H1 (cell line): ENCODE measurements at regions not wholly inside any gene's neighbourhood (a gene's known extent, or its start where the extent isn't known, plus 50 kb on each side); places are given as distances from the start of the nearest gene placed in this dataset.

Experiments
- CTCF ChIA-PET: fragments of 300-600 bp; sonication (Branson Sonifier 250); formaldehyde crosslinking; loops from one replicate; lab custom pipeline; 2021; ENCODE audit not compliant: partially characterized antibody; lab: Charles Lee
- POLR2A ChIA-PET: fragments of 300-600 bp; sonication (Branson Sonifier 250); formaldehyde crosslinking; loops from one replicate; lab custom pipeline; 2021; ENCODE audit warnings: inconsistent platforms; ENCODE audit not compliant: partially characterized antibody; lab: Charles Lee
- DNase-seq, 2 experiments: peaks; one replicate each; pipeline versions ENCODE4 v3.0.0 to v3.0.0-alpha.2; 2010 to 2022; ENCODE audit warnings: low spot score in 2 of 2, low read depth in 1 of 2, mixed read lengths in 1 of 2
- FAIRE-seq: peaks from 2 replicates; lab custom pipeline; 2011; peaks lifted over from hg19 to GRCh38; lab: Jason Lieb, UNC
- H2AFZ ChIP-seq: 2 replicates; pipeline ENCODE4 v1.8.1; 2012; ENCODE audit warnings: low read length, inconsistent platforms
- H2AK5ac ChIP-seq: 2 replicates; pipeline ENCODE4 v1.6.1; 2013; ENCODE audit warnings: low read depth, low read length
- H2BK120ac ChIP-seq: replicated peaks from 2 replicates; pipeline ENCODE3; 2013; ENCODE audit warnings: low read depth, low read length, inconsistent platforms
- H2BK12ac ChIP-seq: 2 replicates; pipeline ENCODE4 v1.6.1; 2013; ENCODE audit warnings: low read depth, low read length
- H2BK15ac ChIP-seq: 2 replicates; pipeline ENCODE4 v1.6.1; 2013; ENCODE audit warnings: low read length
- H2BK20ac ChIP-seq: 2 replicates; pipeline ENCODE4 v1.6.1; 2013; ENCODE audit warnings: low read length
- H2BK5ac ChIP-seq: 2 replicates; pipeline ENCODE4 v1.6.1; 2013; ENCODE audit warnings: low read depth, low read length
- H3K14ac ChIP-seq: 2 replicates; pipeline ENCODE4 v1.6.1; 2013; ENCODE audit warnings: inconsistent platforms; ENCODE audit not compliant: insufficient read length
- H3K18ac ChIP-seq: 2 replicates; pipeline ENCODE4 v1.6.1; 2013; ENCODE audit warnings: low read length; ENCODE audit errors: extremely low read depth
- H3K23ac ChIP-seq: 2 replicates; pipeline ENCODE4 v1.6.1; 2013; ENCODE audit warnings: inconsistent platforms; ENCODE audit not compliant: insufficient read length
- H3K23me2 ChIP-seq: 2 replicates; pipeline ENCODE4 v1.6.1; 2013; ENCODE audit warnings: low read depth, low read length
- H3K27ac ChIP-seq: 2 replicates; pipeline ENCODE4 v1.6.1; 2011; ENCODE audit warnings: low read depth, low read length, inconsistent platforms
- H3K27me3 ChIP-seq, 4 experiments: replicated peaks in 1 of 4; 1 replicate in 1 of 4; 2 replicates in 3 of 4; pipeline versions ENCODE4 v1.6.1 to v1.8.1; 2011 to 2013; ENCODE audit warnings: low read length in 3 of 4, mild to moderate bottlenecking in 3 of 4, inconsistent platforms in 2 of 4, mixed read lengths in 2 of 4, moderate library complexity in 1 of 4; ENCODE audit not compliant: control insufficient read depth in 3 of 4, insufficient read depth in 3 of 4; ENCODE audit errors: extremely low read depth in 1 of 4
- H3K36me3 ChIP-seq, 4 experiments: 2 replicates each; pipeline versions ENCODE4 v1.6.1 to v1.8.1; 2011 to 2013; ENCODE audit warnings: mild to moderate bottlenecking in 4 of 4, low read length in 3 of 4, moderate library complexity in 2 of 4, control low read depth in 1 of 4, inconsistent platforms in 1 of 4; ENCODE audit not compliant: insufficient read depth in 4 of 4, control insufficient read depth in 2 of 4
- H3K4ac ChIP-seq: replicated peaks from 2 replicates; pipeline ENCODE3; 2013; ENCODE audit warnings: low read length, low read depth, mixed read lengths, inconsistent platforms; ENCODE audit not compliant: insufficient read length
- H3K4me1 ChIP-seq, 4 experiments: replicated peaks in 1 of 4; 1 replicate in 1 of 4; 2 replicates in 3 of 4; pipeline versions ENCODE4 v1.6.1 to v1.8.1; 2011 to 2013; ENCODE audit warnings: low read length in 3 of 4, inconsistent platforms in 2 of 4, mixed read lengths in 1 of 4; ENCODE audit not compliant: insufficient read depth in 4 of 4, control insufficient read depth in 3 of 4
- H3K4me2 ChIP-seq, 2 experiments: 2 replicates each; pipeline versions ENCODE4 v1.6.1 to v1.8.1; 2011 to 2013; ENCODE audit warnings: low read depth in 2 of 2, low read length in 2 of 2, control low read depth in 1 of 2, inconsistent platforms in 1 of 2, mild to moderate bottlenecking in 1 of 2; ENCODE audit not compliant: insufficient read depth in 1 of 2
- H3K4me3 ChIP-seq, 4 experiments: fragments of 200-600, 300-600 bp in 1 of 4; sonication (generic), shearing (Covaris generic), sonication (Bioruptor Twin) in 1 of 4; 2 replicates each; pipeline versions ENCODE4 v1.5.1 to v1.8.1; 2011 to 2016; ENCODE audit warnings: low read length in 4 of 4, low read depth in 3 of 4, control low read depth in 2 of 4, inconsistent platforms in 2 of 4, mild to moderate bottlenecking in 2 of 4, mixed read lengths in 1 of 4, moderate library complexity in 1 of 4; ENCODE audit not compliant: insufficient read depth in 2 of 4; ENCODE audit errors: extremely low read depth in 1 of 4
- H3K56ac ChIP-seq: replicated peaks from 2 replicates; pipeline ENCODE3; 2013; ENCODE audit warnings: low read depth, mild to moderate bottlenecking, mixed read lengths, low read length, inconsistent platforms; ENCODE audit not compliant: insufficient read length
- H3K79me1 ChIP-seq: 2 replicates; pipeline ENCODE4 v1.6.1; 2013; ENCODE audit warnings: low read depth, low read length, control low read depth
- H3K79me2 ChIP-seq, 2 experiments: 2 replicates each; pipeline versions ENCODE4 v1.6.1 to v1.8.1; 2012 to 2013; ENCODE audit warnings: low read length in 2 of 2, mild to moderate bottlenecking in 2 of 2, inconsistent platforms in 1 of 2; ENCODE audit not compliant: insufficient read depth in 2 of 2, control insufficient read depth in 1 of 2
- H3K9ac ChIP-seq, 4 experiments: replicated peaks in 1 of 4; 1 replicate in 1 of 4; 2 replicates in 3 of 4; pipeline versions ENCODE4 v1.6.1 to v1.8.1; 2011 to 2013; ENCODE audit warnings: low read depth in 3 of 4, low read length in 3 of 4, control low read depth in 2 of 4, mild to moderate bottlenecking in 2 of 4, moderate library complexity in 2 of 4, inconsistent platforms in 1 of 4; ENCODE audit errors: extremely low read depth in 1 of 4
- H3K9me3 ChIP-seq, 2 experiments: 2 replicates each; pipeline versions ENCODE4 v1.6.1 to v1.8.1; 2012 to 2013; ENCODE audit warnings: mild to moderate bottlenecking in 2 of 2, moderate library complexity in 2 of 2, control low read depth in 1 of 2, inconsistent platforms in 1 of 2, low read depth in 1 of 2, low read length in 1 of 2, mixed read lengths in 1 of 2; ENCODE audit not compliant: insufficient read depth in 2 of 2
- H4K20me1 ChIP-seq, 2 experiments: replicated peaks in 1 of 2; 2 replicates each; pipeline versions ENCODE3 to v1.8.1; 2011 to 2013; ENCODE audit warnings: inconsistent platforms in 2 of 2, low read length in 2 of 2, mild to moderate bottlenecking in 1 of 2; ENCODE audit not compliant: insufficient read depth in 2 of 2, control insufficient read depth in 1 of 2
- H4K5ac ChIP-seq: 2 replicates; pipeline ENCODE4 v1.6.1; 2013; ENCODE audit warnings: low read length, low read depth, mixed read lengths, inconsistent platforms; ENCODE audit not compliant: insufficient read length
- H4K8ac ChIP-seq: 2 replicates; pipeline ENCODE4 v1.8.0; 2013; ENCODE audit warnings: mild to moderate bottlenecking, moderate library complexity, low read length, inconsistent platforms; ENCODE audit not compliant: insufficient read depth; ENCODE audit errors: extremely low read depth
- H4K91ac ChIP-seq: replicated peaks from 2 replicates; pipeline ENCODE3; 2013; ENCODE audit warnings: low read length, mixed read lengths, inconsistent platforms; ENCODE audit not compliant: insufficient read length
- BACH1 ChIP-seq: IDR thresholded peaks from 2 replicates; pipeline ENCODE4 v1.6.1; 2012; ENCODE audit warnings: low read length, improper control_type of control experiment
- GTF2F1 ChIP-seq: IDR thresholded peaks from 2 replicates; pipeline ENCODE4 v1.6.1; 2012; ENCODE audit warnings: low read depth, low read length, improper control_type of control experiment, borderline replicate concordance
- HDAC2 ChIP-seq, 2 experiments: fragments of 300-600 bp in 1 of 2; sonication (generic) in 1 of 2; IDR thresholded peaks; 2 replicates each; pipeline ENCODE4 v1.6.1; 2011 to 2012; ENCODE audit warnings: low read depth in 2 of 2, low read length in 2 of 2, mild to moderate bottlenecking in 2 of 2, moderate library complexity in 2 of 2, borderline replicate concordance in 1 of 2, inconsistent platforms in 1 of 2
- POU5F1 ChIP-seq: IDR thresholded peaks from 2 replicates; pipeline ENCODE4 v1.6.1; 2011; ENCODE audit warnings: low read depth, mild to moderate bottlenecking, low read length, moderate library complexity
- TAF7 ChIP-seq: optimal IDR thresholded peaks from 2 replicates; pipeline ENCODE3; 2011; ENCODE audit warnings: low read depth, mild to moderate bottlenecking, inconsistent platforms, low read length, moderate library complexity, borderline replicate concordance
- WGBS, 2 experiments: shearing (Covaris generic) in 1 of 2; methylation state at CpG; one replicate each; pipeline versions ENCODE4 v1.1.6 to v1.1.7; 2013 to 2015; ENCODE audit warnings: low lambda C conversion rate in 2 of 2, mixed read lengths in 2 of 2, inconsistent platforms in 1 of 2, low coverage in 1 of 2, missing lambda C conversion rate in 1 of 2; ENCODE audit not compliant: insufficient replicate concordance in 2 of 2, insufficient coverage in 1 of 2, insufficient read length in 1 of 2; ENCODE audit errors: extremely low coverage in 1 of 2, missing lambda C conversion rate in 1 of 2; 5-methylcytosine and 5-hydroxymethylcytosine counted together

GRCh38 chr6:164037171-164037870 lies 622.8 kb downstream of the QKI start:
- H3K4me2 ChIP-seq, result no peak overlapping the region
- POLR2A ChIA-PET, result no interaction called here
- no peak overlapping the region for H3K23ac ChIP-seq
- FAIRE-seq (no peak), DNase-seq (no peak)
- peak overlapping the region; percentile 64 for H2BK120ac ChIP-seq
- WGBS, 2 experiments, result 94% methylated on average over 10 of the region's 10 CpGs; no CpG with 5 or more reads in 1 of the 2 experiments
- TF ChIP-seq HDAC2 (IDR thresholded peaks at IDR 0.05; ENCODE audit: borderline replicate concordance in 1 of 2, low read depth in 2 of 2, low read length in 2 of 2), result no peak
- TF ChIP-seq BACH1, result no peak
- TF ChIP-seq TAF7, result no peak
- TF ChIP-seq POU5F1, result no peak
- no peak for TF ChIP-seq GTF2F1
- H3K27me3 ChIP-seq, result no peaks in the 10 kb centered on the region
- H3K9me3 ChIP-seq, result no peaks in the 10 kb centered on the region; a peak in 1 of 4 replicates
- no peak overlapping the region for H2BK5ac ChIP-seq
- no peak overlapping the region for H2AK5ac ChIP-seq
- CTCF ChIA-PET, result interaction anchor here (0.6 kb wide), 1 partner anchor 136 kb away, joined by 3 read pairs; no protein-coding TSS in a partner anchor
- H3K4me3 ChIP-seq, result no peak overlapping the region
- H2BK15ac ChIP-seq, result no peak overlapping the region
- H4K20me1 ChIP-seq, result no peaks in the 10 kb centered on the region
- H3K79me2 ChIP-seq, result no peaks in the 10 kb centered on the region
- no peak overlapping the region for H4K8ac ChIP-seq
- no peaks in the 10 kb centered on the region for H3K4me1 ChIP-seq
- H3K36me3 ChIP-seq, result no peaks in the 10 kb centered on the region
- H3K56ac ChIP-seq, result no peak overlapping the region
- peak overlapping the region; percentile 32; the same call in 1 of the 2 replicates for H2AFZ ChIP-seq
- no peak overlapping the region for H3K4ac ChIP-seq
- no peak overlapping the region for H2BK20ac ChIP-seq
- no peak overlapping the region for H2BK12ac ChIP-seq
- H3K14ac ChIP-seq, result no peak overlapping the region
- no peak overlapping the region for H3K18ac ChIP-seq
- no peak overlapping the region for H3K27ac ChIP-seq
- no peaks in the 10 kb centered on the region for H3K79me1 ChIP-seq
- H3K9ac ChIP-seq, result no peak overlapping the region
- no peak overlapping the region for H4K91ac ChIP-seq
- no peaks in the 10 kb centered on the region for H3K23me2 ChIP-seq
- H4K5ac ChIP-seq, result no peak overlapping the region
